ENCODE measurements at regions not wholly inside any gene's neighbourhood (a gene's known extent, or its start where the extent isn't known, plus 50 kb on each side); places are given as distances from the start of the nearest gene placed in this dataset.

DNA sequence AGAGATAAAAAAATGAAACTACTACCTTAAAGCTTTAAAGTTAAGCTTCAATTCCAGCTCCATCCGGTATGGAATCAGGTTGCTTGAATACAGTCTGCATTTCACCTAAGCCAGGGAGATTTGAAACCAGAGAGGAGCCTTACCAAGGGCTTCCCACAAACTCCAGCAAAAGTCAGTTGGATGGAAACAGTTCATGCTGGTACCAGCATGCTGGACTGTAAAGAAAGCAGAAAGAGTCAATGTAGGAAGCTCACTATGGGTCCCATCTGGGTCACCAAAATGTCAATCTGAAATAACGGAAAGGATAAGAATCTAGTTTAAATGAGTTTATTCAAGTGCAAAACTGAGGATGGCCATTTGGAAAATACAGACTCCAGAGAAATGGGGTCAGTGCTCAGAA, 65.3 kb downstream of the CDO1 start:
- Histone ChIP-seq H3K4me2 (no peak overlapping the region), H3K36me3 (ENCODE audit: insufficient read depth) (no peaks in the 10 kb centered on the region), H3K27me3 (ENCODE audit: insufficient read depth) (no peaks in the 10 kb centered on the region), H3K27ac (ENCODE audit: low read depth) (no peak overlapping the region), H3K9me2 (ENCODE audit: insufficient read depth) (peaks cover 16% of the 10 kb centered on the region), H3K4me3 (no peak overlapping the region), H3K4me1 (ENCODE audit: insufficient read depth) (peaks cover 5% of the 10 kb centered on the region; the same call in 1 of the 2 replicates), H3F3A (replicated peaks; ENCODE audit: low read depth) (no peaks in the 10 kb centered on the region), H2AFZ (peak overlapping the region; percentile 48; the same call in 1 of the 2 replicates), H3K79me2 (replicated peaks; ENCODE audit: insufficient read depth) (no peaks in the 10 kb centered on the region), H4K20me1 (replicated peaks; ENCODE audit: insufficient read depth) (no peaks in the 10 kb centered on the region)
- H3K9me3 Mint-ChIP-seq = no peaks in the 10 kb centered on the region
- TF ChIP-seq EZH2phosphoT487 (IDR thresholded peaks at IDR 0.05; ENCODE audit: unreplicated experiment) (no peak), ZNF114 (CRISPR knock-in tag; IDR thresholded peaks at IDR 0.05) (no peak), STAT1 (IDR thresholded peaks at IDR 0.05; ENCODE audit: unreplicated experiment) (no peak)
- DNase-seq (ENCODE audit: low spot score) (peak; percentile 10), ATAC-seq (peak; percentile 40; the same call in 2 of the 3 replicates)
- H3K4me1 Mint-ChIP-seq = peaks cover 12% of the 10 kb centered on the region
- no peak overlapping the region for H3K4me3 Mint-ChIP-seq
- no peak overlapping the region for H3K27ac Mint-ChIP-seq
- no peaks in the 10 kb centered on the region for H3K27me3 Mint-ChIP-seq (ENCODE audit: insufficient read depth, low read depth, poor library complexity)
- peaks cover 3% of the 10 kb centered on the region; the same call in 1 of the 3 replicates for H3K36me3 Mint-ChIP-seq (ENCODE audit: low read depth)

DNA sequence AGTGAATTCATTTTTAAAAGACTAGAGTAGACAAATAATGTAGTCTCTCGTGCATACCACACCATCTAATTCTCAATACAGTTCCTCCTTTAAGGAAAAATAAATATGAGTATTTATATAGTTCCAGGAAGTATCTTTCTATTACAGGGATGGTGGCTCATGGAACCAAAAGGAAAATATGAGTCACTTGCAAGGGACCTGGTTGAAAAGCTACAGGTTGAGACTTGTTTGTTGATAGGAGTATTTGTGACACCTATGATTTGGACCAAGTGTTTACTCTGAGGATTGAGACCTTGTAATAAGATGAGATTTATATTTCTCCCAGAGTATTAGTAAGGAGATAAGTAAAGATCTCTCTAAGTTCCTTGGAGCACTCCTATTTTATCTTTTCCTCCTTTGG, 67.4 kb downstream of the CDO1 start:
- H3K4me1 Mint-ChIP-seq = peaks cover 10% of the 10 kb centered on the region
- no peak overlapping the region for H3K4me3 ChIP-seq
- H3K27me3 ChIP-seq (ENCODE audit: insufficient read depth) = no peaks in the 10 kb centered on the region
- H3K9me2 ChIP-seq (ENCODE audit: insufficient read depth) = 0 out of 2 replicates have a peak, but pooled peaks cover 8% of the 10 kb centered on the region
- H2AFZ ChIP-seq = no peak overlapping the region
- ATAC-seq (no peak), DNase-seq (ENCODE audit: low spot score) (no peak)
- H3K9me3 Mint-ChIP-seq = peaks cover 9% of the 10 kb centered on the region; the same call in 1 of the 3 replicates
- peaks cover 8% of the 10 kb centered on the region for H3K36me3 ChIP-seq (ENCODE audit: insufficient read depth)
- no peak overlapping the region for H3K27ac Mint-ChIP-seq
- no peaks in the 10 kb centered on the region for H3F3A ChIP-seq (replicated peaks; ENCODE audit: low read depth)
- H3K4me3 Mint-ChIP-seq = no peak overlapping the region
- no peaks in the 10 kb centered on the region for H4K20me1 ChIP-seq (replicated peaks; ENCODE audit: insufficient read depth)
- H3K27ac ChIP-seq (ENCODE audit: low read depth) = no peak overlapping the region
- H3K36me3 Mint-ChIP-seq (ENCODE audit: low read depth) = peaks cover 9% of the 10 kb centered on the region; the same call in 2 of the 3 replicates
- no peaks in the 10 kb centered on the region for H3K27me3 Mint-ChIP-seq (ENCODE audit: insufficient read depth, low read depth, poor library complexity)
- H3K4me2 ChIP-seq = no peak overlapping the region
- peaks cover 5% of the 10 kb centered on the region; the same call in 1 of the 2 replicates for H3K4me1 ChIP-seq (ENCODE audit: insufficient read depth)
- H3K79me2 ChIP-seq (replicated peaks; ENCODE audit: insufficient read depth) = no peaks in the 10 kb centered on the region
- TF ChIP-seq ZNF114 (CRISPR knock-in tag; IDR thresholded peaks at IDR 0.05) = no peak
- TF ChIP-seq JUNB (IDR thresholded peaks at IDR 0.05; ENCODE audit: unreplicated experiment) = no peak
- TF ChIP-seq EZH2phosphoT487 (IDR thresholded peaks at IDR 0.05; ENCODE audit: unreplicated experiment) = no peak
- TF ChIP-seq, protein P1, sequence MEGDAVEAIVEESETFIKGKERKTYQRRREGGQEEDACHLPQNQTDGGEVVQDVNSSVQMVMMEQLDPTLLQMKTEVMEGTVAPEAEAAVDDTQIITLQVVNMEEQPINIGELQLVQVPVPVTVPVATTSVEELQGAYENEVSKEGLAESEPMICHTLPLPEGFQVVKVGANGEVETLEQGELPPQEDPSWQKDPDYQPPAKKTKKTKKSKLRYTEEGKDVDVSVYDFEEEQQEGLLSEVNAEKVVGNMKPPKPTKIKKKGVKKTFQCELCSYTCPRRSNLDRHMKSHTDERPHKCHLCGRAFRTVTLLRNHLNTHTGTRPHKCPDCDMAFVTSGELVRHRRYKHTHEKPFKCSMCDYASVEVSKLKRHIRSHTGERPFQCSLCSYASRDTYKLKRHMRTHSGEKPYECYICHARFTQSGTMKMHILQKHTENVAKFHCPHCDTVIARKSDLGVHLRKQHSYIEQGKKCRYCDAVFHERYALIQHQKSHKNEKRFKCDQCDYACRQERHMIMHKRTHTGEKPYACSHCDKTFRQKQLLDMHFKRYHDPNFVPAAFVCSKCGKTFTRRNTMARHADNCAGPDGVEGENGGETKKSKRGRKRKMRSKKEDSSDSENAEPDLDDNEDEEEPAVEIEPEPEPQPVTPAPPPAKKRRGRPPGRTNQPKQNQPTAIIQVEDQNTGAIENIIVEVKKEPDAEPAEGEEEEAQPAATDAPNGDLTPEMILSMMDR (conservative IDR thresholded peaks at IDR 0.05; ENCODE audit: low read depth in 2 of 2) = no peak
- TF ChIP-seq STAT1 (IDR thresholded peaks at IDR 0.05; ENCODE audit: unreplicated experiment) = no peak
- no peak for TF ChIP-seq CREB1 (CRISPR knock-in tag; IDR thresholded peaks at IDR 0.05; ENCODE audit: low read depth)
- TF ChIP-seq, protein P2, sequence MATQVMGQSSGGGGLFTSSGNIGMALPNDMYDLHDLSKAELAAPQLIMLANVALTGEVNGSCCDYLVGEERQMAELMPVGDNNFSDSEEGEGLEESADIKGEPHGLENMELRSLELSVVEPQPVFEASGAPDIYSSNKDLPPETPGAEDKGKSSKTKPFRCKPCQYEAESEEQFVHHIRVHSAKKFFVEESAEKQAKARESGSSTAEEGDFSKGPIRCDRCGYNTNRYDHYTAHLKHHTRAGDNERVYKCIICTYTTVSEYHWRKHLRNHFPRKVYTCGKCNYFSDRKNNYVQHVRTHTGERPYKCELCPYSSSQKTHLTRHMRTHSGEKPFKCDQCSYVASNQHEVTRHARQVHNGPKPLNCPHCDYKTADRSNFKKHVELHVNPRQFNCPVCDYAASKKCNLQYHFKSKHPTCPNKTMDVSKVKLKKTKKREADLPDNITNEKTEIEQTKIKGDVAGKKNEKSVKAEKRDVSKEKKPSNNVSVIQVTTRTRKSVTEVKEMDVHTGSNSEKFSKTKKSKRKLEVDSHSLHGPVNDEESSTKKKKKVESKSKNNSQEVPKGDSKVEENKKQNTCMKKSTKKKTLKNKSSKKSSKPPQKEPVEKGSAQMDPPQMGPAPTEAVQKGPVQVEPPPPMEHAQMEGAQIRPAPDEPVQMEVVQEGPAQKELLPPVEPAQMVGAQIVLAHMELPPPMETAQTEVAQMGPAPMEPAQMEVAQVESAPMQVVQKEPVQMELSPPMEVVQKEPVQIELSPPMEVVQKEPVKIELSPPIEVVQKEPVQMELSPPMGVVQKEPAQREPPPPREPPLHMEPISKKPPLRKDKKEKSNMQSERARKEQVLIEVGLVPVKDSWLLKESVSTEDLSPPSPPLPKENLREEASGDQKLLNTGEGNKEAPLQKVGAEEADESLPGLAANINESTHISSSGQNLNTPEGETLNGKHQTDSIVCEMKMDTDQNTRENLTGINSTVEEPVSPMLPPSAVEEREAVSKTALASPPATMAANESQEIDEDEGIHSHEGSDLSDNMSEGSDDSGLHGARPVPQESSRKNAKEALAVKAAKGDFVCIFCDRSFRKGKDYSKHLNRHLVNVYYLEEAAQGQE (IDR thresholded peaks at IDR 0.05; ENCODE audit: unreplicated experiment) = no peak
- no peak for TF ChIP-seq EZH2 (IDR thresholded peaks at IDR 0.05; ENCODE audit: low read depth, unreplicated experiment)
- no peak for TF ChIP-seq NANOG (IDR thresholded peaks at IDR 0.05; ENCODE audit: borderline replicate concordance)
- no peak for TF ChIP-seq POLR2AphosphoS5 (IDR thresholded peaks at IDR 0.05; ENCODE audit: low read depth)
- TF ChIP-seq, protein P3, sequence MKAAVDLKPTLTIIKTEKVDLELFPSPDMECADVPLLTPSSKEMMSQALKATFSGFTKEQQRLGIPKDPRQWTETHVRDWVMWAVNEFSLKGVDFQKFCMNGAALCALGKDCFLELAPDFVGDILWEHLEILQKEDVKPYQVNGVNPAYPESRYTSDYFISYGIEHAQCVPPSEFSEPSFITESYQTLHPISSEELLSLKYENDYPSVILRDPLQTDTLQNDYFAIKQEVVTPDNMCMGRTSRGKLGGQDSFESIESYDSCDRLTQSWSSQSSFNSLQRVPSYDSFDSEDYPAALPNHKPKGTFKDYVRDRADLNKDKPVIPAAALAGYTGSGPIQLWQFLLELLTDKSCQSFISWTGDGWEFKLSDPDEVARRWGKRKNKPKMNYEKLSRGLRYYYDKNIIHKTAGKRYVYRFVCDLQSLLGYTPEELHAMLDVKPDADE (IDR thresholded peaks at IDR 0.05) = no peak
